HG02970 (cell line): ENCODE measurements at regions not wholly inside any gene's neighbourhood (a gene's known extent, or its start where the extent isn't known, plus 50 kb on each side); places are given as distances from the start of the nearest gene placed in this dataset.

Experiments used
- ATAC-seq: cut with Tn5 transposase; IDR thresholded peaks from one replicate; pipeline ENCODE4 v1.9.1; 2021; ENCODE audit warnings: mild to moderate bottlenecking, moderate library complexity, moderate number of reproducible peaks; ENCODE audit not compliant: unreplicated experiment, low FRiP score

DNA sequence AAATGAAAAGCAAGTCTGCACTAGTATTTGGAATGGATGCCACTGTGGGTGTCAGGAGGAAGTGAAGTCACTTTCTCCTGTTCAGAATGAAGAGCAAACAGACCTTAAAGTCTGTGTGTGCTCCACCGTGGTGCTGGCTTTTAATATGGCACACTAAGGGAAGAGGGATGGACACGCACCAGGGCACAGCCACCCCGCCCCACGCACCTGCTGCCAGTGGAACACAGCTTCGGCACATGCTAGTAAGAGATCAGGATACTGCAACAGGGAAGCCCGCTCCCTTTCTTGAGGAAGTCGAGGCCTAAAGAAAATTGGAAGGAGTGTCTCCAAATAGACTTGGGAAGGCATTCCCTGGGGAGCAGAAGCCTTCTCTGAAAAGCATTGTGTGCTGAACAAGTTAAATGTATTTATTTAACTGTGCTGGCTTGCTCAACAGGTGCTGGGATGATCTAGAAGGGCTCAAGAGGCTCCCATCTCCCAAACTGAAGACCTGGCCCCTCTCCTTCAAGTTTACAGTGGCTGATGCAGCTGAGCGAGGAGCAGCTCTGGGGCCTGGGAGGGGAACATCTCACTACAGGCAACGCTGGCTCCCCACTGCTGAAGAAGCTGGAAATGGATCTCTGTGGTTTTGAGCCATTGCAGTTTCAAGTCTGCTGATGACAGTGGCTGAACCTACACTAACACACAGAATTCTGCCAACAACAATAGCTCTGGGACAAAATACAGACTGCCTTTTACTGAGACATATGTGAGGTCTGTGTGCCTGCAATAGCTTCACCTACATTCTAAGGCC is 504.6 kb upstream of the B3GAT1 start:
- no peak for ATAC-seq

DNA sequence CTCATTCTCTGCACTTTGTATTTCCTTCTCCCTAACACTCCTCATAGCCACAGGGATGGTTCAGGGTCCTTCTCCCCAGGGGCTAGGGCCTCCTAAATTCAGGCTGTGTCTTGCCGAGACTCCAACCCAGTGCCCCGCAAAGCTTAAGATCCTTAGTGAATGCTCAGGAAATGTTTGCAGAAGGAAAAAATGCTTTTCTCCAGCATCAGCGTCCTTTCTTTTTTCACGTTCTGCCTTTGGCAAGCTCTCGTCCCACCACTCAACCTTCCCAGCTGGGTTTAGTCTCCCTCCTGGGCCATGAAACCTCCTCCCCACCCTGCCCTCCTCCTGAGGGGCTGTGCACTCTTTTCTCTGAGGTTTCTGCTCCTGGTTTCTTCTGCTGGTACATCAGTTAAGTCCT is 503.8 kb upstream of the B3GAT1 start:
- no peak for ATAC-seq

DNA sequence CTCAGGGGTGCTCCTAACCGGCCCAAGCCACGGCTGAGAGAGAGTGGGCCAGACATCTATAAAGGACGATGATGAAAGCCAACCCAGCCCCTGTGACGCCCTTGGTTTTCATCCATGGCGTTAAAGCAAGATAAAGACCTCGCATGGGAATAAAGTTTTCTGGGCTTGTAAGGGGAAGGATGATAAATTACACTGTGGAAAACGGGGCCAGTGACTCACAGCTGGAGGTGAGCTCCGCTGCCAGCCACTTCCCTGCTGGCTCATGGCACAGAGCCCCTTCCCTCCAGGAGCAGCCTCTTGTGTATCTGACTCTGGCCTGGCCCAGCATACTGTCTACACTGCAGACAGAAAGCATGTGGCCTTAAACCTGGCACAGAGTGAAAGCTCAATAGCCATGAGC is 503.2 kb upstream of the B3GAT1 start:
- no peak for ATAC-seq

DNA sequence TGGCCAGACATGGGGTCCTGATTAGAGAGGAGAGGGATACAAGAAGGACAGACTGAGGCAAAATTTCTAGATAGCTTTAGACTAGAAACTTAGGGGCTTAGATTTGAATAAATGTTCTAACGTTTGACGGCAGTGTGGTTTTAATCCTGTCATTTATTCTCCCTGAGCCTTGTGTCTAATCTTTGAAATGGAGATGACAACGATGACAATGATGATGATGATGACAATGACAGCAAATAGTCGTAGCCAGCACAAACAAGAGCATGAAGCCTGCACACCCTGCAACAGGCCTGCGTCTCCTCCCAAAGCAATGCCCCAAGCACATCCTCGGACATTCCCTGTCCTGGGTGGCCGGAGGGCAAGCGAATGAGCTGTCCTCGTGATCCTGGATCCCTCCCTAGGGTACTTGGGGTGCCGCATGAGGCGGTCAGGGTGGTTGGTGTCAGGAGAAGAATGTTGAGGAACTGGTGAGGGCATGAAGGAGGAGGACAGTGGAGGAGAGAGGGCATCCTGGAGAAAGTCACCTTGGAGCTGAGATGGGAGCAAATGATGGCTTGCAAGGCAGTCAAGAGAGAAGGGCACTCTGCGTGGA is 502.1 kb upstream of the B3GAT1 start:
- no peak for ATAC-seq

DNA sequence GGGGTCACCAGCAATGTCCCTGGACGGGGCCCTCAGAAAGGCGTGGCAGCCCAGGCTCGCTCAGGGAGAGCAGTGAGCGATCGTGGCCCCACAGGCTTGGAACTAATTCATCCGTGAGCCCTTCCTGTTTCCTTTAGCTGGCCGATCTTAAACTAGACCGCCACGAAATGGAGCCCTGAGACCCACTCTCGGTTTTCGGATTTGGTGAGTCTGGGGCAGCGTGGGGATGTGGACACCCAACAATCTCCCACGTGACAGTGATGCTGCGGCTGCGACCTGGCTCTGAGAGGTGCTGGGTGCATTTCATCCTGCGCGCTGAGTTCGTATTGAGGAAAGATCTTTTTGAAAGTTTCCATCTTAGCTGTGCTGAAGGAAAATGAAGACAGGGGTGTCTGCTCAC is 501.3 kb upstream of the B3GAT1 start:
- no peak for ATAC-seq

DNA sequence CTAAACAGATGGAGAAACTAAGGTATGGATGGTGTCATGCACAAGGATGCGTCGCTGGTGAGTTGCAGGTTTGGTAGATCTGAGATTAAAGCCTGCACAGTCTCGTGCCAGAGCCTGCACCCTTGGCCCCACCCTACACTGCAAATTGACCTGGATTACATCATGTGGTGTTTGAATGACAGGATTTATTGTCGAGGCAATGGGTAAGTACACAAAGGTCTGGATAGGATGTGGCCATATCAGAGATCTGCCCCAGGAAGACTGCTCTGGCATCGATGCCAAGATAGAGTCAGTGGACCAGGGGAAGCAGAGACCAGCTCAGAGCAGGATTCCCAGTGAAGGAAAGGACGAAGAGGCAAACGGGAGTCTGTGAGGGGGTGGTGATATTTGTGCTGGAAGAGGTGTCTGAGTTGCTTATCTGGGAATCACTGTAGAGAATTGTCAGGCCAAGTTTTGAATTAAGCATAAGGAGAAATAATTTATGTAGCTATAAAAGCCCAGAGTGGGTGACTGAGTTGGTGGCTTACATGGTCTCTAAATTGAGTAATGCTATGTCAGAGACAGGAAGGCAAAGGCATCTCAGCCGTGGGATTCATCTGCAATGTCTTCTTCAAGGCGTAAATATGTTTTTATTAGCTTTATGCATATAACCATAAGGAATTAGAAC is 499.6 kb upstream of the B3GAT1 start:
- ATAC-seq, result no peak

DNA sequence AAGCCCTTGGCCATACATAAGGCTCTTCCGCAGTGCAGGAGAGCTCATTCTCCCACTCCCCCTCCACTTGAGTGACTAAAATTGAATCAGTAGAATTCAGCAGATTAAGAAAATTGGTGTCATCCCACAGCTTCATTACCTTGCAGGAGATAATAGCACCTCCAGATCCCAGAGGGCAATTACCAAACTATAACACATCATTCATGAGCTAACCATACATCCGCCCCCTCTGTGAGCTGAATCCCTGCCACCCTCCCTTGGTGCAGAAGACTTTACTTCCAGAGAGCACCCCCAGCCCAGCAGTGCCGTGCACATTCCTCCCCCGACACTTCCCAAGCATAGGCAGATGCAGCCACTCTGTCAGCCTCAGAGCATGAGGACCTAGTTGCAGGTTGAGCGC is 496.5 kb upstream of the B3GAT1 start:
- no peak for ATAC-seq

DNA sequence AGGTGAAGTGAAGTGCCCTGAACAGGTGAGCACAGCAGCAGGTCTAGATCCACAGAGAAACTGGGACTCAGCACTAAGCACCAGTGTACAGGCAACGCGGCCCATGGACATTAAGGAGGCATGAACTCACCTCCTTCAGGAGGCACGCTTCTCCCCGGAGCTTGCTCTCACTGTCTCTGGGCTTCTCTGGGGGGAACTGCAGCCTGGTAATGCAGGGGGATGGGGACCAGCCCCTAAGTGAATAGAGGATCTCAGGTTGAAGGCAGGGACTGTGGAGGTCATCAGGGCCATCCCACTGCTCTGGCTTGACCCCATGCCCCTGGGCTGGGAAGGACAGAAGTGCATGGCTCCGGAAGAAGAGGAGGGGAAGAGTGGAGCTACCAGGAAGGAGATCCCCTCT is 495.6 kb upstream of the B3GAT1 start:
- no peak for ATAC-seq

DNA sequence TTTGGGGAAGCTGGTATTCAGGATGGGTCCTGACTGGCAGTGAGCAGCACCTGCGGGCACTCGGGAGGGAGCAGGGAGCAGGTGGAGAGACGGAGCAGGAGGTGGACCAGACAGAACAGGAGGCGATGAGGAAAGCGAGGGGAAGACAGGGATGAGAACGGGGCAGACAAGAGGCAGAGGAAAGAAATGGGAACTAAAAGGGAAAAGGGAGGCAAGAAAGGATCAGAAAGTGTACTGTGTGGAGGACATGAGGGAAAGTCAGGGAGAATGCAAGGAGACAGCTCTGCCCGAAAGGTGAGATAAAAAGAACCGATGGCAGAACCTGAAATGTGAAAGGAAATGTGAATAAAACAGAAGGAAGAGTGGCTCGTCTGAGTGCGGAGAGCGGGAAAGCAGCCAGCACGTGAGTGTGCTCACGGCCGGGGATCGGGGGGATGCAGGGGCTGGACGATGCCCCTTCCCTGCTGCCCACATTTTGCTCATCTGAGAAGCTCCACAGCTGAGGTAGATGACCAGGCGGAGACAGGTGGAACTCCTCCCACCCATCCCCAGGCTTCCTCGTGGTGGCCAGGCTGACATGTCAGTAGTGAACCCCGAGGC is 494.4 kb upstream of the B3GAT1 start:
- ATAC-seq, result no peak

DNA sequence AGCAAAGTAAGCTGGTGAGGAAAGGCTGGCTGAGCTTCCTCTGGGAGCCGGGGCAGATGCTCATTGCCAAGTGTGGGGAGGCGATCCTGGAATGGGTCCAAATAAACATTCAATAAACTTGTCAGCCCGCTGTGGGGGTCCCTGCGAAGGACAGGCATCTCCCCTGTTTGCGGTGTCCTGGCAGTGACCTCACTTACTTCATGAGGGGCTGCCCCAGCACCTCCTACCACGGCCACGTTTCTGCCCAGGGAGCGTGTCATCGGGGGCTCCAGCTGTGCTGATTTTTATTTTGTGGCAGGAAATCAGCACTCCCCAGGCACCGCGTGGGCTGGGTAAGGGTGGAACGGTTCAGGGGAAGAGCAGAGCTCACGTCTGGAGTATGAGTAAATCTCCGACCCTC is 493.9 kb upstream of the B3GAT1 start:
- no peak for ATAC-seq

DNA sequence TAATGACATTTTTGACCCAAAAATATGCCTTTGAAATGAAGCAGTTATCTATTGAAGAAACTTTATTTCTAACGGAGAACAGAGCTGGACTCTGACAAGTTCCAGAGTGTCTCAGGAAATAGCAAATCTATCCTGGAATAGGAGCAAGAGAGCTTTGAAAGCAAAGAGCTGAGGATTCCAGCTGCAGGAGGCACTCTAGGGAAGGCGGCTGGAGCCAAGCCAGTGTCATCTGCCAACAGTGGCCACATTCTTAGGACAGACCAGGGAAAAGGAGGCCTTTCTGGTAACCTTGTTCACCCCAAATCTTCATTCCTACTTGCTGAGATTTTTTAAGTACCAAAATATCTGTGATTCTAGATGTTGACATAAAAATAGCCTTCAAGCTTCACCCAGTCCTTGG is 493.5 kb upstream of the B3GAT1 start:
- no peak for ATAC-seq

DNA sequence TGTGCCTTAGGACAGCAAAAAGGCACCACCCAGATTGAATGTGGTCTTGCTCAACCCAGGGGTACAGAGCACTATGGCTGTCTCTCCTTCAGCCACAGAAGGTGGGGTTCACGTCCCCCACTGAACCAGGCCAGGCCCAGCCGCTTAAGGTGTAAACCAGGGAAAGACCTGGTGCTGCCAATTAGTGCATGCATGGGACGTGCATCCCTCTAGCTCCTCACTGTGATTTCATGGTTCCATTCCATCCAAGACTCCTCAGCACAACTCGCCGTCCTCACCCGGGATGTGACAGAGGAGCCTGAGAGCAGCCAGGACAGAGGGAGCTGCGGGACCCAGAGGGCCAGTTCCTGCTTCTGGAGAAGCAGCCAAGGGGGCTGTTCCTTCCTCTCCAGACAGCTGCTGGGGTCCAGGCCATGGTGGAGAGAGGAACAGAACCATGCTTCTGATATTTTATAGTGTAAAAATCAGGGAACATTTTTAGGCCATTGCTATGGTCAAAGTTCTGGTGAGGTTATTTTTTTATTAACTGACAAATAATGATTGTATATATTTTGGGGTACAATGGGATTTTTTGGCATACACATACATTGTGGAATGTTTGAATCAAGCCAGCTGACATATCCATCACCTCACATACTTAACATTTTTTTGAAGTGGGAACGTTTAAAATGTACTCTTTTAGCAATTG is 492.2 kb upstream of the B3GAT1 start:
- ATAC-seq, result no peak

DNA sequence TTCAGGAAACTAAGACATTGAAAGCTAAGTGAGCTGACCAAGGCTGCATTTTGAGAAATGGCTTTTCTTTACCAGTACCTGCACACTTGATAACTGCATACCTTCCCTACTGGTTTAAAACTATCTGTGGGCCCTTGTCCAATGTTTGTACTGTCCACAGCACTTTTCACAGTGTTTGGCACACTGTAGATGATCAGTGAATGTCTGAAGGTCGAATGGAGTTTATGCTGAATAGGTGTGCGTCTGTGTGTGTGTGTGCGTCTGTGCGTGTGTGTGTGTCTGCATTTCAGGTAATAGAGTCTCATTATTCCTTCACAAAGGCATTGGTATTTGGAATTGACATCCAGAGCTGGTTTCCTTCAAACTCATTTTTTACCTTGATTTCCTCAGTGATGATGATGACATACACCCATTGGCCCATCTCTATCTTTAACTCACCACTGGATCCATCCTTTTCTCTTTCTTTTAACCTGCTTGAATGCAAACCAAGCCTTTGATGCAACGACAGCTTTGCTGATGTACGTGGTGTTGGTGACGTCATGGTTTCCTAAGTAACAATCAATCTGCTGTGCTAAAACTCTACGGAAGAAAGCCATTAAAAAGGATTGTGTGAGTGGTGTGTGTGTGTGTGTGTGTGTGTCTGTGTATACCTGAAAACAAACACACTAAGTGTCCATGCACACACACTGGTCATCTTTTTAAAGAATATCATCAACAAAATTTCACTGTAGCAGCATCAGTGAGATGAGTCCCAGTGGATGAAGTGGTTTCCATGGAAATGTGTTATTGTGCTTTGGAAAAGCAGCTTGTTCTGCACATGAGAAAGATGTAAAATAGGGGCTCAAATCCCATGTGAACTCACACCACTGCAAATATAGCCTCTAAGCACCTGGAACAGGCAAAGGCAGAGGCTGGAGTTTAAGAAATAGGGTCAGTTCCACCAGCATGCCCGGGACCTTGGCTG is 490.2 kb upstream of the B3GAT1 start:
- ATAC-seq, result no peak

DNA sequence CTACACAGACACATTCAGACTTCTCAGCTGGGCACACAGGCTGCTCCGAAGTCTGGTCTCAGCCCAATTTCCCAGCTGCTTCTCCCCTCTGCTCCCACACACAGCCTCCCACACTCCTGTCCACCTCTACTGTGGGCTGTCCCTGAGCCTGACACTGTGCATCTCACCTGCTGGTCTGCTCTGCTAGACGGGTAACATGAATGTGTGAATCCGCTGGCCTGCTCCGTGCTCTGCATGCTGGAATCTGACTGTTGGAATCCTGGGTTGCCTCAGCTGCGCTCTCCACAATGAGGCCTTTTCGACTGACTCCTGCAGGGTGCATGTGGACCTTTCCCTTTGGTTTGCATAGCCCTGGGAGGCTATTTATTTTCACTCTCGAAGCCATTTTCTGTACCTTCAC is 489.5 kb upstream of the B3GAT1 start:
- ATAC-seq, result no peak

DNA sequence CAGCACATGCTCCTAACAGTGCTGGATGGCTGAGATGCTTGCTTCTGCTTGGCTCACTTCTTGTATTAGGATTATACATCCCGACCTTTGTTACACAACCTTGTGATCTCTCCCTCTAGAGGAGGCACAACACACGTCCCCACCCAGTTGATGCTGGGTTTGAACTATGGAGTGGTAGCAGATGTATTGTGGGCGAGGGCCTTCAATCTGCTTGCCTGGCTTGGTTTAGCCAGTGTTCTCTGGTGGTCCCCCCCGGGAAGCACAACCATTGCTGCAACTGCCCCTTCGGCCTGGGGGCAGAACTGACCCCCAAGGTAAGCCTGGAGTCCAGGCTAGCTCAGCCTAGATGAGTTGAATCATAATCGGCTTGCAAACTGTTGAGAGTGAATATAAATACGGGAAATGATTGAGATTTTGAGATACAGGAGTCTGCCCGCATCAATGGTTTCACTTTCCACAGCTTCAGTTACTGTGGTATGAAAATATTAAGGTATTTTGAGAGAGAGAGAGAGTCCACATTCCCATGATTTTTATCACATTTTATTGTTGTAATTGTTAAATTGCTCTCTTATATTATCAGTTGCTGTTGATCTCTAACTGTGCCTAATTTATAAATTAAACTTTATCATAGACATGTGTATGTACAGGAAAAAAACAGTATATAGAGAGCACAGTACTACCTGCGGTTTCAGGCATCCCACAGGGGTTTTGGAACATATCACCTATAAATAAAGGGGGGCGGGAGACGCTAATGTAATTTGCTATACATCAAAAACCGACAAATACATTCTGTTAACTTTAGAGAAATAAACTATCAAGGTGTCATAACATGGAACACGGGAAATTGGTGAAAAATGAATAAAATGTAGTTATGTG is 482.0 kb upstream of the B3GAT1 start:
- ATAC-seq, result no peak

DNA sequence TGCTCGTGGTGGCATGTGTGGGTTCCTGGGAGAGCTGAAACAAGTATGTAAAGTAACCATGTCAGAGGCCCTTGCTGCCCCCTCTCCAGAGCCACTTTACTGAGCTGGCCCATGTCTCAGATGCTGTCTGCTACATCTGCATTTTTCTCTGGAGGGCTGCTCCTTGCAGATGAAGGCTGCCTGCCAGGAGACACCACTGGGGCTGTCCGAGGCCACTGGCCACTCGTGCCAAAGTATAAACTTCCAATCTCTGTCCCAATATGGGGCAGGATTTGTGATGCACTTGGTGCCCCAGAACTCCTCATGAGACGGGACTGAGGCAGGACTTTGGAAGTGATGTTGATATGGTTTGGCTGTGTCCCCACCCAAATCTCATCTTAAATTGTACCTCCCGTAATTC is 478.4 kb upstream of the B3GAT1 start:
- no peak for ATAC-seq

DNA sequence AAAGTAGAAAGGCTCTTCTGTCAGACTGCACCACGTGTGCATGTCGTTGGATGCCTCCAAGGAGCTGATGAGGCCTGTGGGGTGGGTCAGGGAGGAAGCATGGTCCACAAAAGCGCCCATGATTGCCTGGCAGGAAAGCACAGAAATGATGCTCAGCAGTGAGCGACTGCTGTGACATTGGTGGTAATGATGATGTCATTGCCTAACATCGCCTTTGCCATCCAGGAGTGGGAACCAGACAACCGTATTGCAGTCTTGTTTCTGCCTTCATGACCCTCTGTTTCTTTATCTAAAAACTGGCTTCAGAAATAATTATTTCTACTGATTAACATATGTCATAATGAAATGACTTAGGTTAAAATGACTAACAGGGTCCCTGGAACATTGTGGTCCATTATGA is 477.8 kb upstream of the B3GAT1 start:
- no peak for ATAC-seq

DNA sequence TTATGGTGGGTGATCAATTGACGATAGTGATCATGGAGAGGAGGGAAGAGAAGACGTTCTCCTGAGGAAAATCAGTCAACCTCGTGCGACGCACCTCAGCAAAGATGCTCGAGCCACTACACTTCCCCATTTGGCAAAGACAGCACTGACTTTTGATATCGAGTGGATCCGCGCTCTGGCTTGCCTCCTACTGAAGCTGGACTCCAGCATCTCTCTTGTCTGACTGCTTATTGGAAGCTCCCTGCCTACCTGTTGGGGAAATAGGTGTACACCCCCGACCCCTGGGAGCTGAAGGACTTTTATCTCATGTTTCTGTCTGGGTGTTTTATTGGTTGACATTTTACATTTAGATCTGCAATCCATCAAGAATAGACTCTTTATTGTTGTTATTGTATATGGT is 476.8 kb upstream of the B3GAT1 start:
- ATAC-seq, result no peak

DNA sequence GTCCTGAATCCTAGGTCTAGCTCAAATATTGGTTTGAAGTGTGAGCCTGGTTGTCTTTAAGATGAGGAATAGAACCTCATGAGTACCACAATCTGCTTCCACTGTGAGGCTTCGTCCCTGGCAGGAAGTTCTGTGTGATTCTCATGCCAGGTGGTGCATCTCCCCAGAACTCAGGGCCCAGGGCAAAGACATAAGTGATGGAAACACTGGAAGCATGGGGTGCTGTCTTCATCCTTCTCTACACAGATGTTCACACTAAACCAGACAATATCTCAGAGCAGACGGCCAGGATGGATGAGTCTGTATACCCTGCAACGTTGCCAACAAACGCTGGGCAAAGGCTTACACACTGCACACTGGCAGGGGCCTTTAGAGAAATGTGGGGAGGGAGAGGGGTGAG is 475.9 kb upstream of the B3GAT1 start:
- no peak for ATAC-seq
